ENCODE measurements at regions not wholly inside any gene's neighbourhood (a gene's known extent, or its start where the extent isn't known, plus 50 kb on each side); places are given as distances from the start of the nearest gene placed in this dataset.
"Not testable (repeated sequence)": the region's sequence is repeated elsewhere in the genome, so short reads cannot be mapped to it uniquely, and the experiment has no call there.

GRCh38 chr21:14683063-14683462, 136.9 kb upstream of the SAMSN1 start:
- no peak for DNase-seq (ENCODE audit: low read depth in 2 of 2)

DNA sequence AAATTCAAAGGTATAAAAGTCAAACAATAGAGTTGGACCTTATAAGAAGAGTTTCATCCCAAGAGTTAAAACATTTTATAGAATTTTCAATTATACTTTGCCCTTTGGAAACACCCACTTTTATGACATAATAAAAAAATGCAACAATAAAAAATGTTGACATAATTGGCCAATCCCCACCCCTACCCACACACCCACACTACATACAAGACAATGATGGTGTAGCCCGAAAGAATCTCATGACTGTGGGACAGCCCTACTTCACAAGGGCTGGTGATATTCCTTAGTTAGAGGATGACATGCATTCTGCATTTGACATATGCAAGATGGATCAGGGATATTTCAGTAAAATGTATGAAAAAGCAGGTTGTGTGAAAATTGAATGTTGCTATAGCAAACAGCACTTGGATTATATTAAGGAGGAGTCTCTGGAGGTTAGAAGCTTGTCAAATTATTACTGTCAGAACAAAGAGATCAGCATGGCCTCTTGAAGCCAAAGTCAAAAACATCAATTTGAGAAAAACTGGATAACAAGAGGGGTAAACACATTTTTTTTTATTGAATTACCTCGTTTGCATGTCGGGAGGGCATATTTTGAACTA, 133.0 kb upstream of the SAMSN1 start:
- DNase-seq (ENCODE audit: low read depth in 2 of 2): no peak

DNA sequence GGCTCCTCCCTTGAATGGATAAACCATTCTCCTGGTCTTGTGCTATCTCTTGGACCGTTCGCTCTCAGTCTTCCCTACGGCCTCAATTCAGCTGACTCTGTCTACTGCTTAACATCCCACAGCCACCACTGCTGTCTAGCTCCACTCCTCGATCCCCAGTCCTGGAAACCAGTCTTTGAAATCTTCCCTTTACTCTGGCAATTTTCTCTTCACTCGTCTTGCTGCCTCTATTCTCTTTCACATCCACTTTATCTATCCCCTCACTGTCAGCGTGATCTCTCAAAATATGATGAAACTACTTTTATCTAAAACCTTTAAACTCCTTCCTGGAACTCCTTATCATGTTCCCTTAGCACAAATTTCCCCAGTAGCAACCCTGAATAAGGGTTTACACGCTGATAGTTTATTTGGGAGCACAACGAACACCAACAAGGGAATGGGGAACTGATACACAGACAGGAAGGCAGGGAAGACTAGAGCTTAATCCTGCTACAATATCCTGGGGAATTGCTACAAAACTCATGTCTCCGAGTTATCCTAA, 131.6 kb upstream of the SAMSN1 start:
- no peak for DNase-seq (ENCODE audit: low read depth in 2 of 2)

DNA sequence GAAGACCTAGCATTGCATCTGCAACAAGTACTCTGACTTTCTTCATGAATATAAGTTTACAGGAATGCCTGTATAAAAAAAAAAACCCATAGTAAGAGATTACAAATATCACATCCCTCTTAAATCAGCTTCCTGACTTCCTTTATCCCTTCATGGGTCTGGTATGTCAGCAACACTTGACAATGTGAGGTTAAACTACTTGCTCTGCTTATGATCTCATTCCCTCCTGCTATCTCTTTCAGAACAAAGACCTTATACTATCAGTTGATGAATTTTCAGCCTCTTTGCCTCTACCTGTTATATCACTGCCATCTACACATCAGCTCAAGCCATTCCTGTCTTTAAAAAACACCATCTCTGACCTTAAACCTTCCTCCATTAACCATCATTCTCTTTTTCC, 130.9 kb upstream of the SAMSN1 start:
- DNase-seq (ENCODE audit: low read depth in 2 of 2): no peak

GRCh38 chr21:14675774-14676530, 129.8 kb upstream of the SAMSN1 start:
- DNase-seq (ENCODE audit: low read depth in 2 of 2): no peak

GRCh38 chr21:14673649-14674048, 127.5 kb upstream of the SAMSN1 start:
- no peak for DNase-seq (ENCODE audit: low read depth in 2 of 2)

DNA sequence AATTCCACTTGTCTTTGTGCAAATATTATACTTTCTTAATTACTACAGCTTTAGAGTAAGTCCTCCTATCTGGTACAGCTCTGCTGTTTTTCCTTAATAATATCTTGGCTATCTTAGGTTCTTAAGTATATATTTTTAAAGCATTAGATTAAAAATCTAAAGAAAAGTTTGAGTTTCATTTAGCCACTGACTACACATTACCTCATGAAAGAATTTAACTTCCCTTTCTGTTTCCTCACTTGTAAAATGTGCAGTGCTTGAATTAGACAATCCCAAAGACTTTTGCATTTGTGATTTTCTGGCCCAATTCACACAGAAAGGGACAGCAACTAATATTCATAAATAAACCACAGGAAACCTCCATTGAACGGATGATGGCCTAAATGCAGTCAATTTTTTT, 126.4 kb upstream of the SAMSN1 start:
- DNase-seq (ENCODE audit: low read depth in 2 of 2): no peak

- DNase-seq (ENCODE audit: low read depth in 2 of 2): no peak
Observed at GRCh38 chr21:14670409-14670808, 124.3 kb upstream of the SAMSN1 start.

DNA sequence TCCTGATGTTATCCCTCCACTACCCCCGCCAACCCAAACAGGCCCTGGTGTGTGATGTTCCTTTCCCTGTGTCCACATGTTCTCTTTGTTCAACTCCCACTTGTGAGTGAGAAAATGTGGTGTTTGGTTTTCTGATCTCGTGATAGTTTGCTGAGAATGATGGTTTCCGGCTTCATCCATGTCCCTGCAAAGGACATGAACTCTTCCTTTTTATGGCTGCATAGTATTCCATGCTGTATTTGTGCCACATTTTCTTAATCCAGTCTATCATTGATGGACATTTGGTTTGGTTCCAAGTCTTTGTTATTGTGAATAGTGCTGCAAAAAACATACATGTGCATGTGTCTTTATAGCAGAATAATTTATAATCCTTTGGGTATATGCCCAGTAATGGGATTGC, 123.0 kb upstream of the SAMSN1 start:
- not testable (repeated sequence) for DNase-seq (ENCODE audit: low read depth in 2 of 2)

DNA sequence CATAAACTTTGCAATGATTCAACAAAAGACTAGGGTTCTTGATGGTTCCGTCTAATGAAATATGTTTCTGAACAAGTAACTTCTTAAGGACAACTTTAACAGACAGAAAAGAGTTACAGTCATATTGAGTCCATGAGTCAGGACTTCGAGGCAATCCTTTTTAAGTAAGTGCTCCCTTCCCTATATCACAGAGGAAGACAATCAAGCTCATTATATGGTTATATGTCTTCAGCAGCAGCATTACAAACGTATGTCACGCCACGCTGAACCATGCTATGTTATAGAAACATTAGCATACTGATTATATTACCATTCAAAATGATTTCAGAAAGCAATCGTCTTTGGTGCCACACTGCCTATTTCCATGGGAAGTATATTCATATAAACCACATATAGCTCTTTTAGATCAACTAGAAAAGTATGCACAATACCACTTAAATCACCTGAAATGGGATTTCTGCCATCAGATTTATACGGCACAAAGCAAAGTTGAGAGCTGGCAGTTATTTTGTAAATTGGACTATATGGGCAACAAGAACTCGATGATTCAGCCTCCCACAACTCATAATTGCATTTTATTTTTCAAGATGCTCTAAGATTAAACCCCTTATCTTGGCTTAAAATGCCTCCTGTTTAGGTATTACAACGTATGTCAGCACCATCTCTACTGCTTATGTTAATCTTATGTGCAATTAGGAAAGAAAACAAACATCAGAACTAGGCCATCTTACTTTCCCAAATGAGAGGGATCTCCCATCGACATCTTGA, 111.3 kb upstream of the SAMSN1 start:
- no peak for DNase-seq (ENCODE audit: low read depth in 2 of 2)

DNA sequence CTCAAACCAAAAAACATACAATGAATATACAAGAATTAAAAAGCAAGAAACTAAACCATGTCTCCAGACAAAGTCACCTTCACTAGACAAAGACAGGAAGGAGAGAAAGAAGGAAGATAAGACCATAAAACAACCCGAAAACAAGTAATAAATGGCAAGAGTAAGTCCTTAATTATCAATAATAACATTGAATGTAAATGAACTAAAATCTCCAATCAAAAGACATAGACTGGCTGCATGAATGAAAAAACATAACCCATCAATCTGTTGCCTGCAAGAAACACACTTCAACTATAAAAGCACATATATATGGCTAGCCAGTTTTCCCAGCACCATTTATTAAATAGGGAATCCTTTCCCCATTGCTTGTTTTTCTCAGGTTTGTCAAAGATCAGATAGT, 100.8 kb upstream of the SAMSN1 start:
- DNase-seq (ENCODE audit: low read depth in 2 of 2): no peak

- DNase-seq (ENCODE audit: low read depth in 2 of 2): no peak
Observed at GRCh38 chr21:14645702-14646101, 99.6 kb upstream of the SAMSN1 start.

DNA sequence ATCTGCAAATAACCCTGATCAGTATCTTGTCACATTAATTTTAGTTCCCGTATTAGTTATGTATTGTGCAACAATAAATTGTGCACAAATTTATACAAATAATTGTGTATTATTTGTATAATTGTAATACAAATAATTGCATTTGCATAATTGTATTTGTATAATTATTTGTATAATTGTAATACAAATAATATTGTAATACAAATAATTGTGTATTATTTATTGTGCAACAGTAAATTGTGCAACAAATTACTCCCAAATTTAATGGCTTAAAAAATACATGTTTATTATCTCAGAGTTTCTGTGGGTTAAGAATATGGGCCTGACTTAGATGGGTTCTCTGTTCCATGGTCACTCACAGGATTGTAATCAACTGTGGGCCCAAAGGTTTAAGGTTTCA, 86.2 kb upstream of the SAMSN1 start:
- DNase-seq (ENCODE audit: low read depth in 2 of 2): no peak

DNA sequence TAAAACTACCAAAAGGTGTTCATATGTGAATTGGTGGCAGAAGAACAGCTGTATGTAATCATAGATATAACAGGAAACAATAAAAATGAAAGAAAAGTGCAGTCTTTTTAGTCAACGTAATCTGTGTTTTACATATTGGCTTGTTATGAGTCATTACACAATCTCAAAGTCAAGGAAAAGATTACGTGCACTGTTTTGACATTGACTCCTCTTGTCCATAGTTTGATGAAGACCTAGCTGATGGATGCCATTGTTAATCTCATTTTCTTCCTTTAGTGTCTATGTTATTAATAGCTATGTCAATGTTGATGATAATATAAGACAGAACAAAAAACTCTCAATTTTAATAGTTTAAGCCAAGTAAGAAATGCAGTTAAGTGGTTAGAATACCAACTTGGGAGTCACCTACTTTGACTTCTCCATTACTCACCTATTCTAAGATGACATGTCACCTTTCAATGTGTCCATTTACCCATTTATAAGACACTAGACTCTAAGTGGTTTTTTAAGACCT, 84.5 kb upstream of the SAMSN1 start:
- DNase-seq (ENCODE audit: low read depth in 2 of 2): no peak

- DNase-seq (ENCODE audit: low read depth in 2 of 2): no peak
Observed at GRCh38 chr21:14629461-14629860, 83.3 kb upstream of the SAMSN1 start.

- not testable (repeated sequence) for DNase-seq (ENCODE audit: low read depth in 2 of 2)
Observed at GRCh38 chr21:14623079-14623478, 77.0 kb upstream of the SAMSN1 start.

DNA sequence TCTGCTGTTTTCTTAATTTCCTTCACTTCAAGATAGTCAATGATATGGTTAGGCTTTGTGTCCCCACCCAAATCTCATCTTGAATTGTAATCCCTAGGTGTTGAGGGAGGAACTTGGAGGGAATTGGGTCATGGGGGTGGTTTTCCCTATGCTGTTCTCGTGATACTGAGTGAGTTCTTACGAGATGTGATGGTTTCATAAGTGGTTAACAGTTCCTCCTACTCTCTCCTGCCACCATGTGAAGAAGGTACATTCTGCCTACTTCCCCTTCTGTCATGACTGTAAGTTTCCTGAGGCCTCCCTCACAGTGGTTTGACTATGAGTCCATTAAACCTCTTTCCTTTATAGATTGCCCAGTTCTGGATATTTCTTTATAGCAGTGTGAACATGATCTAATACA, 74.0 kb upstream of the SAMSN1 start:
- DNase-seq (ENCODE audit: low read depth in 2 of 2): no peak

DNA sequence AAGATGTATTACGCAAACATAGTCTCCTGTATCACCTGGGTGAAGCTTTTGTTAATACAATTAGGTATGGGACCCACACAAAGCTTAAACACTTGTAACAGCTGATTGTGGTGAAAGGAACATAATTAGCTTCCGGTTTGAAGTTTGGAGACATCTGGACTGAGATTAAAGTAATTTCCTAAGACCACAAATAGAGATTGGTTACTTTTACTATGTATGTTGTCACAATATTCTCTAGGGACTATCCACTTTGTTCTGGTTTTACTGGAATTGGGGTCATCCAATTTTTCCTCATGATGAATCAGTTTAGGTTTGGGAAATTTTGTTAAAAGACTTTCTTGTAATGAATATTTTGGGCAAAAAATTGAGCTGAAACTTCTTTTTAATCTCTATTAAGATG, 71.8 kb upstream of the SAMSN1 start:
- no peak for DNase-seq (ENCODE audit: low read depth in 2 of 2)

GRCh38 chr21:14617040-14617393, 70.9 kb upstream of the SAMSN1 start:
- DNase-seq (ENCODE audit: low read depth in 2 of 2): no peak

DNA sequence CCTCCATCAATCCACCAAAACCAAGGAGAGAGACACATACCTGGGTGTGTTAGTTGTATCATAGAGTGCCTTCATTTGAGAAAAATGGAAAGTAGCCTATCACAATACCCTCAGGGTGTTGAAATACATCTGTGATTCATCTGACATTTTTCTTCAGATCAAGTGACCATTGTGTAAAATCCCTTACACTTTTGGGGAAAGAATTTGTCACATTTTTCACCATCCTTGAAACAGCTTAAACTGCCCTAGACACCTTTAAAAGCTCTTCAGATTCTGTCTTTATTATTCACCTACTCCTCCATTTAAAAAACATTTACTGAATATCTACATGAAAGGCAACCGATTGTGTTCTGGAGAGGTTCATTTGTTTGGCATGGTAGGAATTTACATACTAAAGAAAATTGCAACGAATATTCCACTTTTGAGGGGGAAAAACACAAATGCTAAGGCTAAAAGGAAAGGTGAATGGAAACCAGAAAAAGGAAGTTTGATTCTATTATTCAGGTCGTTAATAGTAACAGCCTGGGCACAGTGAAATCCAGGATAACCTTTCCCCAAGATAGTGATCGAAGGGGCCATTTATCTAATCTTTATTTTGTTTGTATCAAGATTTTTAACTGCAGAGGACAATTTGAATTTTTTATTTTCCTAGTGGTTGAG, 70.4 kb upstream of the SAMSN1 start:
- no peak for DNase-seq (ENCODE audit: low read depth in 2 of 2)

- DNase-seq (ENCODE audit: low read depth in 2 of 2): no peak
Observed at GRCh38 chr21:14615359-14615974, 69.4 kb upstream of the SAMSN1 start.

DNA sequence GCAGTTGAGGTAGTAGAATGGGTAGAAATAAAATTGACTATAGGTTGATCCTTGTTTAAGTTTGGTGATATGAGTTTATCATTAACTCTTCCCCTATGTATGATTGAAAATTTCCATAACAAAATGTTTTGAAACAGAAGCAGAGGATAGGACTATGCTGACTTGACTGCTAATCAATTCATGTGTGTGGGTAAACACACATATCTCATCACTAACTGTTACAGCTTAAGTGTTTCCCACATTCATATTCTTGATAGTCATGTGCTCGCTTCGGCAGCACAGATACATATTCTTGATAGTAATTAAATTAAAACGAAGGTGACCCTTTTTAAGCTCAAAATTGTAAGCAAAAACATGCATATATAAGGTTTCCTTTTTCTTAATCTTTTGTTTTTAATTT, 68.2 kb upstream of the SAMSN1 start:
- no peak for DNase-seq (ENCODE audit: low read depth in 2 of 2)

Measured in stimulated activated CD8-positive, alpha-beta memory T cell treated with anti-CD3 and anti-CD28 coated beads, Interleukin-7, amount 100 ng/mL, for 1 hour (primary cell).